ENCODE measurements at regions not wholly inside any gene's neighbourhood (a gene's known extent, or its start where the extent isn't known, plus 50 kb on each side); places are given as distances from the start of the nearest gene placed in this dataset.

- Mint-ChIP-seq H3K36me3 (no peaks in the 10 kb centered on the region), H3K4me3 (no peak overlapping the region), H3K27ac (no peak overlapping the region), H3K4me1 (no peaks in the 10 kb centered on the region), H3K9me3 (no peaks in the 10 kb centered on the region), H3K27me3 (no peaks in the 10 kb centered on the region)
- ATAC-seq (ENCODE audit: low read depth) (no peak), DNase-seq (no peak)
- POLR2A ChIA-PET = no interaction called here
Measured at GRCh38 chr5:167158588-167158987, 1132.9 kb upstream of the WWC1 start.

GRCh38 chr5:167160388-167160787, 1131.1 kb upstream of the WWC1 start:
- Mint-ChIP-seq H3K4me1 (no peaks in the 10 kb centered on the region), H3K9me3 (no peaks in the 10 kb centered on the region)

GRCh38 chr5:167166696-167167095, 1124.7 kb upstream of the WWC1 start:
- Mint-ChIP-seq H3K9me3 (no peaks in the 10 kb centered on the region), H3K27ac (no peak overlapping the region), H3K36me3 (no peaks in the 10 kb centered on the region), H3K4me1 (no peaks in the 10 kb centered on the region), H3K4me3 (no peak overlapping the region), H3K27me3 (no peaks in the 10 kb centered on the region)
- no peak for ATAC-seq (ENCODE audit: low read depth)
- DNase-seq = no peak
- POLR2A ChIA-PET = no interaction called here

More at GRCh38 chr5:167160388-167160787, 1131.1 kb upstream of the WWC1 start:
- H3K4me3 Mint-ChIP-seq = no peak overlapping the region
- H3K27ac Mint-ChIP-seq = no peak overlapping the region
- POLR2A ChIA-PET = no interaction called here
- no peaks in the 10 kb centered on the region for H3K36me3 Mint-ChIP-seq
- ATAC-seq (ENCODE audit: low read depth) (no peak), DNase-seq (no peak)
- H3K27me3 Mint-ChIP-seq = no peaks in the 10 kb centered on the region

GRCh38 chr5:167167191-167167795, 1124.2 kb upstream of the WWC1 start:
- no peak overlapping the region for H3K4me3 Mint-ChIP-seq
- no peak for DNase-seq

GRCh38 chr5:167168971-167169370, 1122.5 kb upstream of the WWC1 start:
- no peaks in the 10 kb centered on the region for H3K27me3 Mint-ChIP-seq
- no peak for ATAC-seq (ENCODE audit: low read depth)
- no peak for DNase-seq
- H3K4me3 Mint-ChIP-seq = no peak overlapping the region
- H3K27ac Mint-ChIP-seq = no peak overlapping the region
- H3K9me3 Mint-ChIP-seq = no peaks in the 10 kb centered on the region
- H3K4me1 Mint-ChIP-seq = no peaks in the 10 kb centered on the region
- POLR2A ChIA-PET = no interaction called here
- no peaks in the 10 kb centered on the region for H3K36me3 Mint-ChIP-seq

More at GRCh38 chr5:167167191-167167795, 1124.2 kb upstream of the WWC1 start:
- no peak for ATAC-seq (ENCODE audit: low read depth)
- POLR2A ChIA-PET = no interaction called here
- H3K27ac Mint-ChIP-seq = no peak overlapping the region
- no peaks in the 10 kb centered on the region for H3K9me3 Mint-ChIP-seq
- H3K36me3 Mint-ChIP-seq = no peaks in the 10 kb centered on the region
- no peaks in the 10 kb centered on the region for H3K4me1 Mint-ChIP-seq
- H3K27me3 Mint-ChIP-seq = no peaks in the 10 kb centered on the region

GRCh38 chr5:167171056-167171455, 1120.4 kb upstream of the WWC1 start:
- DNase-seq (no peak), ATAC-seq (ENCODE audit: low read depth) (no peak)
- POLR2A ChIA-PET = no interaction called here
- Mint-ChIP-seq H3K4me1 (no peaks in the 10 kb centered on the region), H3K9me3 (no peaks in the 10 kb centered on the region), H3K4me3 (no peak overlapping the region), H3K27me3 (no peaks in the 10 kb centered on the region), H3K36me3 (no peaks in the 10 kb centered on the region), H3K27ac (no peak overlapping the region)

GRCh38 chr5:167177736-167178135, 1113.7 kb upstream of the WWC1 start:
- Mint-ChIP-seq H3K27me3 (no peaks in the 10 kb centered on the region), H3K4me3 (no peak overlapping the region), H3K4me1 (no peaks in the 10 kb centered on the region), H3K9me3 (no peaks in the 10 kb centered on the region), H3K27ac (no peak overlapping the region), H3K36me3 (no peaks in the 10 kb centered on the region)
- ATAC-seq (ENCODE audit: low read depth) = no peak
- POLR2A ChIA-PET = no interaction called here
- no peak for DNase-seq

GRCh38 chr5:167180906-167181305, 1110.5 kb upstream of the WWC1 start:
- H3K36me3 Mint-ChIP-seq = no peaks in the 10 kb centered on the region
- POLR2A ChIA-PET = no interaction called here
- no peak for ATAC-seq (ENCODE audit: low read depth)
- no peak overlapping the region for H3K27ac Mint-ChIP-seq
- DNase-seq = no peak
- H3K4me3 Mint-ChIP-seq = no peak overlapping the region
- H3K27me3 Mint-ChIP-seq = no peaks in the 10 kb centered on the region
- H3K9me3 Mint-ChIP-seq = no peaks in the 10 kb centered on the region
- no peaks in the 10 kb centered on the region for H3K4me1 Mint-ChIP-seq

GRCh38 chr5:167205881-167206280, 1085.6 kb upstream of the WWC1 start:
- H3K36me3 Mint-ChIP-seq = no peaks in the 10 kb centered on the region
- POLR2A ChIA-PET = no interaction called here
- no peak for ATAC-seq (ENCODE audit: low read depth)
- no peak overlapping the region for H3K4me3 Mint-ChIP-seq
- H3K9me3 Mint-ChIP-seq = peaks cover 2% of the 10 kb centered on the region
- no peak for DNase-seq
- no peaks in the 10 kb centered on the region for H3K4me1 Mint-ChIP-seq
- no peak overlapping the region for H3K27ac Mint-ChIP-seq
- H3K27me3 Mint-ChIP-seq = no peaks in the 10 kb centered on the region

- Mint-ChIP-seq H3K36me3 (no peaks in the 10 kb centered on the region), H3K9me3 (peaks cover 2% of the 10 kb centered on the region), H3K4me3 (no peak overlapping the region), H3K27ac (no peak overlapping the region), H3K4me1 (no peaks in the 10 kb centered on the region), H3K27me3 (no peaks in the 10 kb centered on the region)
- DNase-seq (no peak), ATAC-seq (ENCODE audit: low read depth) (no peak)
- POLR2A ChIA-PET = no interaction called here
Measured at GRCh38 chr5:167207081-167207480, 1084.4 kb upstream of the WWC1 start.

- no peaks in the 10 kb centered on the region for H3K4me1 Mint-ChIP-seq
- H3K27ac Mint-ChIP-seq = no peak overlapping the region
- POLR2A ChIA-PET = no interaction called here
- H3K9me3 Mint-ChIP-seq = peaks cover 2% of the 10 kb centered on the region
- ATAC-seq (ENCODE audit: low read depth) (no peak), DNase-seq (no peak)
- H3K4me3 Mint-ChIP-seq = no peak overlapping the region
- no peaks in the 10 kb centered on the region for H3K36me3 Mint-ChIP-seq
- H3K27me3 Mint-ChIP-seq = no peaks in the 10 kb centered on the region
Measured at GRCh38 chr5:167208911-167209310, 1082.5 kb upstream of the WWC1 start.

GRCh38 chr5:167217097-167217743, 1074.2 kb upstream of the WWC1 start:
- Mint-ChIP-seq H3K27me3 (no peaks in the 10 kb centered on the region), H3K4me3 (no peak overlapping the region), H3K4me1 (no peaks in the 10 kb centered on the region), H3K27ac (no peak overlapping the region), H3K9me3 (peaks cover 1% of the 10 kb centered on the region), H3K36me3 (no peaks in the 10 kb centered on the region)
- DNase-seq (no peak), ATAC-seq (ENCODE audit: low read depth) (no peak)
- POLR2A ChIA-PET = no interaction called here

GRCh38 chr5:167219298-167219697, 1072.1 kb upstream of the WWC1 start:
- Mint-ChIP-seq H3K4me1 (no peaks in the 10 kb centered on the region), H3K9me3 (no peaks in the 10 kb centered on the region), H3K4me3 (no peak overlapping the region), H3K36me3 (no peaks in the 10 kb centered on the region), H3K27ac (no peak overlapping the region), H3K27me3 (no peaks in the 10 kb centered on the region)
- ATAC-seq (ENCODE audit: low read depth) = no peak
- POLR2A ChIA-PET = no interaction called here
- no peak for DNase-seq

GRCh38 chr5:167226386-167226785, 1065.1 kb upstream of the WWC1 start:
- DNase-seq = no peak
- no peaks in the 10 kb centered on the region for H3K27me3 Mint-ChIP-seq
- no peak overlapping the region for H3K4me3 Mint-ChIP-seq
- POLR2A ChIA-PET = no interaction called here
- no peaks in the 10 kb centered on the region for H3K4me1 Mint-ChIP-seq
- no peaks in the 10 kb centered on the region for H3K36me3 Mint-ChIP-seq
- ATAC-seq (ENCODE audit: low read depth) = no peak
- no peak overlapping the region for H3K27ac Mint-ChIP-seq
- peaks cover 4% of the 10 kb centered on the region for H3K9me3 Mint-ChIP-seq

All from activated naive CD8-positive, alpha-beta T cell treated with anti-CD3 and anti-CD28 coated beads, Interleukin-2, amount 10 ng/mL, durations not matched to agents 7 days and 5 days (primary cell).